OCI-LY3 (cell line): ENCODE measurements at regions not wholly inside any gene's neighbourhood (a gene's known extent, or its start where the extent isn't known, plus 50 kb on each side); places are given as distances from the start of the nearest gene placed in this dataset.

Experiments
- CTCF ChIP-seq: fragments of 200-600, 300-600 bp; sonication (generic); IDR thresholded peaks from 2 replicates; pipeline ENCODE4 v1.5.1; 2014; ENCODE audit warnings: antibody characterized with exemption, low read length, low read depth
- EZH2phosphoT487 ChIP-seq: fragments of 200-600 bp; shearing (Covaris generic); IDR thresholded peaks from 2 replicates; pipeline ENCODE4 v1.6.1; 2018; ENCODE audit warnings: antibody characterized with exemption, mixed run types, low read depth

- no peak for TF ChIP-seq CTCF
- no peak for TF ChIP-seq EZH2phosphoT487
Observed at GRCh38 chr14:78104655-78105054, 65.5 kb upstream of the NRXN3 start.
